ENCODE measurements at regions not wholly inside any gene's neighbourhood (a gene's known extent, or its start where the extent isn't known, plus 50 kb on each side); places are given as distances from the start of the nearest gene placed in this dataset.

DNA sequence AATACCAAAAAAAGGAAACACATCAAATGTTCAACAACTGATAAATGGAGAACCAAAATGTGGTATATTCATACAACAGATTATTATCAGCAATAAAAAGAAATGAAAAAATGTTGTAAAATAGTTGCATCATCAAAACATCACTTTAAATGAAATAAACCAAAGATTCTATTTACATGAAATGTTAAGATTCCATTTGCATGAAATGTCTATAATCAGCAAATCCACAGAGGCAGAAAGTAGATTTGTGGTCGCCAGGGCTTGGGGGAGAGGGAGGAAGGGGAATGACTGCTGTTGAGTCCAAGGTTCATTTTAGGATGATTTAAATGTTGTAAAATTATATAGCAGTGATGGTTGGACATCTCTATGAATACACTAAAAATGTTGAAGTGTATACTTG is 181.9 kb downstream of the RTP5 start:
- H3K27me3 ChIP-seq (ENCODE audit: control insufficient read depth in 1 of 2, insufficient read depth in 2 of 2, low read length in 2 of 2), result no peaks in the 10 kb centered on the region
- H3K27ac Mint-ChIP-seq, result no peak overlapping the region
- H3K36me3 ChIP-seq (ENCODE audit: insufficient read depth, low read length), result no peaks in the 10 kb centered on the region
- no peaks in the 10 kb centered on the region for H3K9me3 Mint-ChIP-seq
- no peaks in the 10 kb centered on the region for H3K4me1 ChIP-seq (ENCODE audit: insufficient read depth, low read length)
- DNase-seq, result no peak
- H3K4me3 Mint-ChIP-seq, result no peak overlapping the region
- CTCF ChIA-PET, result no interaction called here
- no peak overlapping the region for H3K27ac ChIP-seq (ENCODE audit: low read depth in 1 of 2, low read length in 2 of 2)
- no peak for ATAC-seq (ENCODE audit: poor library complexity)
- H3K4me3 ChIP-seq (ENCODE audit: low read length), result no peak overlapping the region
- intact Hi-C loops (cut with DNase I, micrococcal nuclease), result no loop called here
- POLR2A ChIA-PET, result no interaction called here
- H3K9me3 ChIP-seq (ENCODE audit: control insufficient read depth in 1 of 2, insufficient read depth in 1 of 2, low read length in 2 of 2), result no peaks in the 10 kb centered on the region
- TF ChIP-seq, protein P1, sequence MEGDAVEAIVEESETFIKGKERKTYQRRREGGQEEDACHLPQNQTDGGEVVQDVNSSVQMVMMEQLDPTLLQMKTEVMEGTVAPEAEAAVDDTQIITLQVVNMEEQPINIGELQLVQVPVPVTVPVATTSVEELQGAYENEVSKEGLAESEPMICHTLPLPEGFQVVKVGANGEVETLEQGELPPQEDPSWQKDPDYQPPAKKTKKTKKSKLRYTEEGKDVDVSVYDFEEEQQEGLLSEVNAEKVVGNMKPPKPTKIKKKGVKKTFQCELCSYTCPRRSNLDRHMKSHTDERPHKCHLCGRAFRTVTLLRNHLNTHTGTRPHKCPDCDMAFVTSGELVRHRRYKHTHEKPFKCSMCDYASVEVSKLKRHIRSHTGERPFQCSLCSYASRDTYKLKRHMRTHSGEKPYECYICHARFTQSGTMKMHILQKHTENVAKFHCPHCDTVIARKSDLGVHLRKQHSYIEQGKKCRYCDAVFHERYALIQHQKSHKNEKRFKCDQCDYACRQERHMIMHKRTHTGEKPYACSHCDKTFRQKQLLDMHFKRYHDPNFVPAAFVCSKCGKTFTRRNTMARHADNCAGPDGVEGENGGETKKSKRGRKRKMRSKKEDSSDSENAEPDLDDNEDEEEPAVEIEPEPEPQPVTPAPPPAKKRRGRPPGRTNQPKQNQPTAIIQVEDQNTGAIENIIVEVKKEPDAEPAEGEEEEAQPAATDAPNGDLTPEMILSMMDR (IDR thresholded peaks at IDR 0.05), result no peak
- H3K27me3 Mint-ChIP-seq, result peaks cover 56% of the 10 kb centered on the region
- H3K4me1 Mint-ChIP-seq (ENCODE audit: low read depth), result no peaks in the 10 kb centered on the region
- no peaks in the 10 kb centered on the region for H3K36me3 Mint-ChIP-seq (ENCODE audit: low read depth)

DNA sequence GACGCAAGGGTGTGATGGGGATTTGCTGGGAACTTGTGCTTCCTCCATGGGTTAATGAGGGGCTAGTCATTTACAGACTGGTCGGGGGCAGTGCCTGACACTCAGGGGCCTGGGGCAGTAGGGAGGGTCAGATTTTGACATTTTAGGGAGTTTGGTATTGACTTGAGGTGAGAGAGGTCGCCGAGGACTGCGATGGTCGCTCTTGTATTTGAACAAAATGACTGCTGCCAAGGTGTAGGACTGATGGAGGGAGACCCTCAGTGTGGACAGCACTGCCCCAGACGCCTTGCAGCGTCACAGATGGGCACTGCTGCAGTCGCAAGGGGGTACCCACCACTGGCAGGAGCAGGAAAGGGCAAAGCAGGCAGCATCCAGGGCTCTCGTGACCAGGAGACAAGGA is 182.9 kb downstream of the RTP5 start:
- no peaks in the 10 kb centered on the region for H3K4me1 ChIP-seq (ENCODE audit: insufficient read depth, low read length)
- intact Hi-C loops (cut with DNase I, micrococcal nuclease), result no loop called here
- Mint-ChIP-seq H3K4me3 (no peak overlapping the region), H3K36me3 (ENCODE audit: low read depth) (no peaks in the 10 kb centered on the region), H3K9me3 (no peaks in the 10 kb centered on the region), H3K27ac (no peak overlapping the region), H3K27me3 (peaks cover 64% of the 10 kb centered on the region), H3K4me1 (ENCODE audit: low read depth) (no peaks in the 10 kb centered on the region)
- H3K27ac ChIP-seq (ENCODE audit: low read depth in 1 of 2, low read length in 2 of 2), result no peak overlapping the region
- no peaks in the 10 kb centered on the region for H3K9me3 ChIP-seq (ENCODE audit: control insufficient read depth in 1 of 2, insufficient read depth in 1 of 2, low read length in 2 of 2)
- ChIA-PET CTCF (no interaction called here), POLR2A (no interaction called here)
- H3K36me3 ChIP-seq (ENCODE audit: insufficient read depth, low read length), result no peaks in the 10 kb centered on the region
- DNase-seq, result no peak
- TF ChIP-seq, protein P1 (IDR thresholded peaks at IDR 0.05), result no peak
- no peaks in the 10 kb centered on the region for H3K27me3 ChIP-seq (ENCODE audit: control insufficient read depth in 1 of 2, insufficient read depth in 2 of 2, low read length in 2 of 2)
- H3K4me3 ChIP-seq (ENCODE audit: low read length), result no peak overlapping the region
- no peak for ATAC-seq (ENCODE audit: poor library complexity)

DNA sequence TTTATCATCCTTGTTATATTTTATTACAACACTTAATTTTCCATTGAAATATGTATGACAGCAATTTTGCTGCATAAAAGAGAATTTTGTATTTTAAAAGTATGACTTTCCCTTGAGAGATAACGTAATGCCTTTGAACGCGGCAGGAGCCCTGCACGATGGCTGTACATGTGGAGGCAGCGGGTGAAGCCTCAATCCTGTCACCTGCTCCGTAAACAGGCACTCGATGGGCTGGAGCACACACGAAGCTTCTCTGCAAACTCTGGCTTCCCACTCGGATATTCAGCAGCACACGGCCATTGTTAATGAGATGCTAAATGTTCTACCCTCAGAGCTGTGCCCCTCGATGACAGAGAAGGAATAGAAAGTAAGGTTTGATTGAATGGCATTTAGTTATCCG is 184.4 kb downstream of the RTP5 start:
- POLR2A ChIA-PET, result no interaction called here
- Mint-ChIP-seq H3K9me3 (no peaks in the 10 kb centered on the region), H3K4me1 (ENCODE audit: low read depth) (no peaks in the 10 kb centered on the region), H3K4me3 (no peak overlapping the region), H3K27ac (no peak overlapping the region), H3K36me3 (ENCODE audit: low read depth) (no peaks in the 10 kb centered on the region), H3K27me3 (peaks cover 65% of the 10 kb centered on the region)
- Histone ChIP-seq H3K4me3 (ENCODE audit: low read length) (no peak overlapping the region), H3K9me3 (ENCODE audit: control insufficient read depth in 1 of 2, insufficient read depth in 1 of 2, low read length in 2 of 2) (no peaks in the 10 kb centered on the region), H3K27me3 (ENCODE audit: control insufficient read depth in 1 of 2, insufficient read depth in 2 of 2, low read length in 2 of 2) (peaks cover 0 to 4% of the 10 kb centered on the region in 2 experiments), H3K27ac (ENCODE audit: low read depth in 1 of 2, low read length in 2 of 2) (no peak overlapping the region), H3K4me1 (ENCODE audit: insufficient read depth, low read length) (no peaks in the 10 kb centered on the region), H3K36me3 (ENCODE audit: insufficient read depth, low read length) (no peaks in the 10 kb centered on the region)
- intact Hi-C loops (cut with DNase I, micrococcal nuclease), result no loop called here
- ATAC-seq (ENCODE audit: poor library complexity), result no peak
- TF ChIP-seq, protein P1 (IDR thresholded peaks at IDR 0.05), result no peak
- CTCF ChIA-PET, result interaction anchor here (1.4 kb wide), 1 partner anchor 23 kb away, joined by 3 read pairs; no protein-coding TSS in a partner anchor
- no peak for DNase-seq

Data from CD4-positive, alpha-beta T cell (primary cell).